Medulla oblongata (tissue), 1 donor: ENCODE measurements at regions not wholly inside any gene's neighbourhood (a gene's known extent, or its start where the extent isn't known, plus 50 kb on each side); places are given as distances from the start of the nearest gene placed in this dataset.

ENCODE experiments used
- DNase-seq: peaks from one replicate; pipeline ENCODE4 v3.0.0-alpha.2; 2015; ENCODE audit errors: extremely low spot score

DNA sequence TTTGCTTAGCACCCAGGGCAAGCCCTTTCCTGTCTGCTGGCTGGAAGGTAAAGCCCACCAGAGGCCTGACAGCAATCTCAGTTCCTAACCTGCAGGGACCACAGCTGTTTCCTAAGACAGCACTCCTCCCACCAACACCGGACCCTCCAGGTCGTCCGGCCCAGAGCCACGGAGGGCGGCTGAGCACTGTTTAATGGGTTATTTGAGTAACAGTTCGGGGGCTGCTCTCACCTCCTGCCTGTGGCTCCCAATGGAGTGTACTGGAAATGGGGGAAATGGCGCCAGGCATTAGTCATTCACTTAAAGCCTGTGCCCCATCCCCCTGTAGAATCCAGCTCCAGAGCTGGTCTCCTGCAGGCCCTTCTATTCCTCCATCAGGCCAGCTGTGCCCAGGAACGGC, 81.6 kb upstream of the ADRA2C start:
- DNase-seq: no peak

DNA sequence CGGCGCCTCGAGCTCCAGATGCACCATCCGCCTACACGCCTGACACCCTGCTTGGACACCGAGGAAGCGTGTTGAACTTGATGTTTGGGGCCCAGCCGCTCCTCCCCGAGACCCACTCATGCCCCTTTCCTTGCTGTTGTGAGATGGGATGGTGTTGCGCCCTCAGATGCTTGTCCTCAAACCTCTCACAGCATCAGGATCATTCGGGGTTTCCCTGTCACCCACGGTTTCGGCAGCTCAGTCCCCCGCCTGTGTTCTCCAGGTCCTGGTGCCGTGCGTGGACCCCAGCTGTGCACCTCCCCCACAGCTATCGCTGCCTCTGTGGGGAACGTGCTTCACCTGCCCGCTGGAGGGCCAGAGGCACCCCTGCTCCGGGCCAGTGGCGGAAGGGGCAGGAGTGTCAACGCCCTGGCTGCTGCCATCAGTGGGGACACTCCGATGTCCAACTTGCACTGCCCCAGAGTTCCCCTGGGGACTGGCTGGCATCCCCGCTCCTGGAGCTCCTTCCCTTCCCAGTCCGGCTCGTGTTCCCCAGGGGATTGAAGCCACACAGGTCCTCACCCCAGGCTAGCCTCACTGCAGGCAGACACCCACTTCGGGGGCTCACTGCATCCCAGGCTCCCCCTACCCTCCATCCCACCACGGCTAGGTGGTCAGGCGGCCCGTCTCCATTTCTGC, 82.3 kb upstream of the ADRA2C start:
- DNase-seq: no peak

DNA sequence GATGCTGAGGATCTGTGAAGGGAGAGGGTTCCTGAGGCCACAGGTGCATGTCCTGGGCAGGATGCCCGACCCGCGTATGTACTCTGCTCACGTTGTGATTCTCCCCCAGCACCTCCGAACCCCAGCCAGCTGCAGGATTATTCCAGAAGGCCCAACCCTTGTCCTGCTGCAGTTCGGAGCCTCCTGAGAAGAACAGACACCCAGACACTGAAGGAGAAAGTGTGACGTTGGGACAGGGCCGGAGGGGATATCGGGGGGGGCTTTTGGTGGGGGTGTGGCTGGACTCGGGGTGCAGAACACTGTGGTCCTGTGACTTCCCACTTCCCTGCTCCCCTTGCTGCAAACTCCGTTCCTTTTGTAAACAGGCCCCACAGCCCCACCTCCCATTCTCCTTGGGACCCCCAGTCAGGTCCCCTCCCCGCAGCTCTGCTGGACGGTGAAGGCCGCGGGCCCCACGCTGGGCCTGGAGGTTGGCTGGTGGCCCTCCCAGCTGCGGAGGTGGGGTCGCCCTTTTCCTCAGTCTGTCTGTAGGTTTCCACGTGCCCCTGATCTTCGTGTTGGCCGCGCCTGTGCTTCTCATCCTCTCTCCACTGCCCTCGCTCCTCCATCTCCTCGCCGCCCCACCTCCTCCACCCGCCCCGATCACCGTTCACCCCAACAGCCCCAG, 83.0 kb upstream of the ADRA2C start:
- no peak for DNase-seq

DNA sequence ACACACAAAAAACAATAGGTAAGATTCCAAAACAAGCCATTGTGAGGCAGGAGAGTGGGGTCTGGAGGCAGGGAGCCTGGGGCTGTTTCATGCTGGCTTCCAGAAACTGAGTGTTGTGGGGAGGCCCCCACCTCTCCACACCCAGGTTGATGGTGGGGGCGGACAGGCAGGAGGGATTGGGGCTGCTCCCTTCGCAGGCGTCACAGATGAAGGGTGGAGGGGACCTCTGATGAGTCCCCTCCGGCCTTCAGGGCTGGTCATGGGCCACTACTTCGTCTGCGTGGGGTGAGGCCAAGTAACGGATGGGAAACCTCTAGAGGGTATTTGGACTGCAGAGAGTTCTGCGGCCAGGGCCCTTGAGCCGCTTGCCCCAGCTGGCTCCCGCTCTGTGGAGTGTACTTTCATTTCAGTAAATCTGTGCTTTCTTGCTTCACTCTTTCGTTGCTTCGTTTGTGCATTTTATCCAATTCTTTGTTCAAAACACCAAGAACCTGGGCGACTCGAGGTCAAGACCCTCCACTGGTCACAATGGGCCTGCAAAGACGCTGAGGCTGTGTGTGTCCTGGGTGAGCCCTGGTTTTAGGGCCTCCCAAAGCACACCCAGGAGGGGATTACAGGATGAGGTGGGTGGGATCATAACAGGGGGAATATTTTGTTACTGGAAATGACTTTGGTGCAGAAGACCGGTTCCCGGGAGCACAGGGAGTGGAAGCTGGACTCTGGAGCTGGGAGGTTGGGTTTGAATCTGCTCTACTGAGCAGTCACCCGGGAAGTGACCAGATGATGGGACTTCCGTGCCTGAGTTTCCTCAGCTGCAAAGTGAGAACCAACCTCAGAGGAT, 83.7 kb upstream of the ADRA2C start:
- no peak for DNase-seq

DNA sequence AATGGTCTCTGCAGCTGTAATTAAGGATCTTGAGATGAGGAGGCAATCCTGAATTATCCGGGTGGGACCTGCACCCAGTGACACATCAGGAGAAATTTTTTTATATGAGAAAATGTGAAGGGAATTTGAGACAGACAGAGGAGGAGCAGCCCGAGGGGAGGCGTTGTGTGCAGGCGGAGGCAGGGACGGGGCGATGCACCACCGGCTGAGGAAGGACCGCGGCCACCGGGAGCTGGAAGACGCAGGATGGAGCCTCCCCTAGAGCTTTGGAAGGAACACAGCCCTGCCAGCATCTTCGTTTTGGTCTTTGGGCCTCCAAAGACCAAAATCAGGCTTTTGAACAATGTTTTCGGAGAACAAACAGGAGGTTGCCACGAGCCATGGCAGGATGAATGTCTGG, 85.0 kb upstream of the ADRA2C start:
- no peak for DNase-seq

DNA sequence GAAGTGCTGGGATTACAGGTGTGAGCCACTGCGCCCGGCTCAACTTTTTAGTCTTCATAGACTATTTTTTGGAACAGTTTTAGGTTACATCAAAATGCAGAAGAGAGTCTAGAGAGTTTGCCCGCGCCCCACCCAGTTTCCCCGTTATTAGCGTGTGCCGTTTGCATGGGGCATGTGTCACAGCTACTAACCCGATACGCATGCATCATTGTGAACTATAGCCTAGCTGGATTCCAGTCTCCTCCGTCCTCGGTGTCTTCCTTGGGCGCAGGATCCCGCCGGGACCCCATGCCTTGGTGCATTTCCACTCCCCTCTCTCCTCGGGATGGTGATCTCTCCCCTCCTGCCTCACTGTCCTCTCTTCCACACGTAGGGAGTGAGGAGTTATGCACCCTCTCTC, 85.5 kb upstream of the ADRA2C start:
- DNase-seq: no peak

DNA sequence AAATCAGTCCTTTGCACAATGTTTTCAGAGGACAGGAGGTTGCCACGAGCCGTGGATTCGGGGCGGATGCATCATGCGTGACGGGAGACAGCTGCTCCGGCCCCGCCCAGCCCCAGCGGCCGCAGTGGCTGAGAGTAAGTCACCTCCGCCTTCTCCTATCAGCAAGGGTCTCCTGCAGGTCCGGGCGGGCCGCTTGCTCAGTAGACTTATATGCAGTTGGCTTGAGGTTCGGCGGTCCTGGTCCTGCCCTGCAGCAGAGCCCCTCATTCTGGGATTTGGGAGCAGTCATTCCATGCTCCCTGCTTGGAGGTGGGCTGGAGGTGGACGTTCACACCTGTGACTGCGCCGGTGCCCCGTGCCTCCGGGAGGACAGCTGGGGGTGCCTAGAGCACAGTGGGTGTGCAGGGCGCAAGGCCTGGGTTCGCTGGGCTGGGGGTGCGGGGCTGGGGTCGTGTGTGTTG, 86.3 kb upstream of the ADRA2C start:
- no peak for DNase-seq

DNA sequence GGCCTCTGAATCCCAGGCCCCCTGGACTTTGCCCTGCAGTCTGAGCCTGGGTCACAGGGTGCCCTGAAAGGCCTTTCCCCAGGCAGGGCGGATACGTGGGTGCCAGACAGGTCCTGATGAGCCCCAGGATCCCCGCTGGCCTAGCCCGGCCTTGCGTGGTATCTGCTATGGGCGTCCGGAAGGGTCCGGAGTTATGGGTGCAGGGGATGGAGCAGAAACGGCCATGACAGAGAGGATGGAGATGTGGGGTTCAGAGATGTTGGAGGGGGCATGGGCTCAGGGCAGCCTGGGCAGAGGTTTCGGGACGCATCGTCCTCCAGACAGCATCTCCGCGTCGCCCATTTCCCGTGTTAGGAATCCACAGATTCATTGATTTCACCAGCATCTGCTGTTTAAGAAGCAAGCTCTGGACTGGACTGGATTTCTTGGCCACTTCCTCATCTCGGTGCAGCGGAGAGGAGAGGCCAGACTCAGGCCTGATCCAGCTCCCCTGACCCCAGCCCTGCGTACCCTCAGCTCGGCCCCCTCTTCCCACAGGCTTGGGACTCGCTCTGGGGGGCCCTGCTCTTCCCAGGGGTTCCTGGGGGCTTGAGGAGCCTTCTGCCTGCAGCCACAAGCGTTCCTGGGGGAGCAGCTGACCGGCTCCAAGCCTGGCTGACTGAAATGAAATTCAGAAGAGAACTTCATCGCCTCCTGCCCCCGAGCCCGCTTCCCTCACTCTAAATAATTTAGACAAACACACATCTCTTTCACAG, 86.9 kb upstream of the ADRA2C start:
- DNase-seq: no peak

DNA sequence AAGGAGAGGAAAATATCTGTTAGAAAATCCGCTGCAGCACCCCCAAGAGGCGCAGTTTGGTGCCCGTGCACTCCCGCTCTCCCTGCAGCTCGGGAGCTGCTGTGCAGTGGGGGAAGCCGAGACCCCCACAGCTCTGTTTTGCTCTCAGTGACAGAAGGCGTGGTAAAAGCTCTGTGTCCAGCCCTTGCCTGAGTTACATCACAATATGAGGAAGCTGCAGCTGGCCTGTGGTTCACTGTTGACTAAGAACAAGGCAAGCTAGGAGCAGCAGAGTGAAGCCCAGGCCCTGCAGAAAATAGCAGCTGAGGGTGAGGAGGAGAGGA, 88.5 kb upstream of the ADRA2C start:
- no peak for DNase-seq

DNA sequence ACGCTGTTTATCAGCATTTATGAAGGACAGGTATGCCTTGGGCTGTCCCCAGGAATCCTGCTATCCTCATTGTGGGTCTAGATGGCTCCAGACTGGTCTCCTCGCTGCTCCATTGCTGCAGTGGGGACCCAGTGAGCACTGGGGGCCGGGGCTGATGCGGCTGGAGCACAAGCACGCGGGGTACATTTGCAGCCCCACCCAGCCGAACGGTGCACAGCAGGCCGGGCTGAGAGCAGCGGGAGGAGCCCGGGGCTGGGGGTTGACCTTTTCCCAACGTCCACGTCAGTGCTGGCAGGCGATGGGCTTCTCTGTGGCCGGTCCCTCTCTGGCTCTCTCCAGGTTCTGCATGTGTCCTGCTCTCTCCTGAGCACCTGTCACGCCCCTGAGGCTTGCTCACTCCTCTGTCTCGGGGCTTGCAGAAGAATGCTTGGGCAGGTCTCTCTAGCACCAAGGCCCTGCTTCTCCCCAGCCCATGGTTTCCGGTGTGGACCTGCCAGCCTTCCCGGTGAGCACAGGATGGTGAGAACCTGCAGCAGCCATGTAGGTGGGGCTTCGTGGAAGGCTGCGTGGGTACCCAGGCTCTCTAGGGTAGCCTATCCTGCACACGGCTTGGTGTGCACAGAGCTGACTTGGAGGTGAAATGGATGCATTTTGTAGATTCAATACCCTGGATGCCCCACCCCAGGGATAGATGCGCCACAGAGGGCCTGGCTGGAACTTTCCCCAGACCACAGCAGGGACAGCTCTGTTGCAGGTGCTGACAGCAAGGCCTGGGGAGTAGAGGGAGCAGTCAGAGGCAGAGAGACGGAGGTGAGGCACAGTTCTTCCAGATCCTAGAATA, 89.1 kb upstream of the ADRA2C start:
- DNase-seq: no peak

DNA sequence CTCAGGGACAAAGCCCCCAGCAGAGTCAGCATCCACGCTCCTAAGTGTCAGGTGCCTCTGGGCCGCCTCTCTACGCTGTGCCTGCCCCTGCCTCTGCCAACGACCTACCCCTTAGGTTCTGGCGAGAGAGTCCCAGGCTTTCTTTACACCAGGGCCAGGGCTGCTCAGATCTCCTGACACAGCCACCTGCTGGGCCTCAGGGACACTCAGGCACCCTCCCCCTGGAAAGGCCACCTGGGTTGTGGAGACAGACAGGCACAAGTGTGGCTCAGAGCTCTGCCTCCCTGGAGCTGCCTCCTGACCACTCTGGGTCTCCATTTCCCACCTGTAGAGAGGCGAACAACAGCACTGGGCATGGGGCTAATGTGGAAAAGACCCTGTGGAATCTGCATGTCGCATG, 90.0 kb upstream of the ADRA2C start:
- no peak for DNase-seq

DNA sequence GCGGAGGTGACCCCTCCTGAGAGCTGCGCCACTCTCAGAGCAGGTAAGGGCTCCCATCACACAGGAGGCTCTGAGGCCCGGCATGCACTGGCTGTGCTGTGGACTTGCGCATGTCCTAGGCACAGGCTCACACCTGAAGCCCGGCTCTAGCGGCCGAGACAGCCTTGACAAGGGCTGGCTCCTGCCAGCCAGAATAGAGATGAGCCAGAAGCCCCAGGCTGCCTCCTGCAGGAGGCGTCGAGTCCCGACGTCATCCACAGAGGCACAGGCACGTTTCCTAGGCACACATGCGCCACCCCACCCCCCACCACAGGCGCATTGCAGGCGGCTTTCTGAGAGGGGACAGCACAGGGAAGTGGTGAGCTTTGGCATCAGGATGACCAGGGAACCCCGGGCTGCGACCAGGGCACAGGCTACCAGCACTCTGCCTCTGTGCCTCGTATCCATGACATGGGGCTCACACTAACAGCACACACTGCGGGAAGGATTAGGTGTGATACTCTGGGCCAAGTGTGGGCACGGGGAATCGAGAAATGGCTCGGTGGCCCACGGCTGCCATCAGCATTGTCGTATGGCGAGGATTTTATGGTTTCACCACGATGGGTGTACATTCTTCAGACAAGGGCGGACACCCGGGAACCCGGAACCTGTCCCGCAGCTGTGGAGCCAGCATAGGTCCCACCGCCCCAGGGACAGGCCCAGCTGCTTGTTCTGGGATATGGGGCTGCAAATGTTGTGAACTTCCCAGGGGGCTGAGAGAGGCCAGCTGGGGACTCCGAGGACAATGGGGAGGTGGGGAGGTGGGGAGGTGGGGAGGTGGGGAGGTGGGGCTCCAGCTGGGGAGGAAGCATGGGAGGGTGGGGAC, 90.7 kb upstream of the ADRA2C start:
- no peak for DNase-seq

DNA sequence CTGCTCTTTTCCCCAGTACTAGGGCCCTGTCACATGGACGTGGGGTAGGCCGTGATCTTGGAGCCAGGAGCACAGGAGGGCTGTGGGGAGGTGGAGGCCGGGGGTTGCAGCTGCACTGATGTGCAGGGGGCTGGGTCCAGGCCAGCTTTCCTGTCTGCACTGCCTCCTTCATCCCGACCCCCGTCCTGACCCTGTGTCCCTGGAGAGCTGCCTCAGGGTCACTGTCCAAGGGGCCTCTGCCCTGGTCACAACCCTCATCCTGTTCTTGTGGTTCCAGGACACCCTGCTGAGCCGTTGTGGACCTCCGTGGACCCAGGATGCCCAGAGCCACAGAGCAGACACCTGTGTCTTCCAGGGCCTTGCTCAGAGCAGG, 91.7 kb upstream of the ADRA2C start:
- no peak for DNase-seq

DNA sequence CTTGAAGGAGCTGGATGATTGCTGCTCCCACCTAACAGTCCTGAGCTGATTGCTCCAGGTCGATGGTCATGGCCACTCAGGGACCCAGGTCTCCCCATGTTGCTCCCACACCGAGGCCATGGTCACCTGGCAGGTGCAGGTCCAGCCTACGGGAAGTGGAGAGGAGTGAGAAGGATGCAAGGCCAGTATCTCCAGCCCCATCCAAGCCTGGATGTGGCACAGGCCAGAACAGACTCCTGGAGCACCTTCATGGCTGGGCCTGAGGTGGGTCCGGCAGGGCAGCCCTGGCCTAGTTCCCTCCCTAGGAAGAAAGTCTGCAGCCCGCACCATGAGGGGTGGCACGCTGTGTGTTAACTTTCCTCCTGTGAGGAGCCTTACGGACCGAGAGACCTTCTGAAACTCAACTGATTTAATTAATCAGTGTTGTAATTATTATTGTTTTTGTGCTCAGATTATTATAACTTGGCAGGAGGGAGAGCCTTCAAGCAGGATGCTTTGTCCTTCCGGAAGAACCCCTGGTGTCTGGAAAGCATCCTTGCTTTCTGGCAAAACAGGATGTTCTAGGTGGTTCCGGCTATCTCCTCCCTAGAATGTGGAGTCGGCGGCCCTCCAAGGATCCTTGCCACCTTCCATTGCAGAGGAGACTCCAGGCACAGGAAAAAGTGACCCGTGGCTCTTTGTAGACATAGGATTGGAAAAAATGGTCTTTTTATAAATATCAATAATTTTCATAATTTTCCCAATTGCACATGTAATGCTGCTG, 92.3 kb upstream of the ADRA2C start:
- no peak for DNase-seq

DNA sequence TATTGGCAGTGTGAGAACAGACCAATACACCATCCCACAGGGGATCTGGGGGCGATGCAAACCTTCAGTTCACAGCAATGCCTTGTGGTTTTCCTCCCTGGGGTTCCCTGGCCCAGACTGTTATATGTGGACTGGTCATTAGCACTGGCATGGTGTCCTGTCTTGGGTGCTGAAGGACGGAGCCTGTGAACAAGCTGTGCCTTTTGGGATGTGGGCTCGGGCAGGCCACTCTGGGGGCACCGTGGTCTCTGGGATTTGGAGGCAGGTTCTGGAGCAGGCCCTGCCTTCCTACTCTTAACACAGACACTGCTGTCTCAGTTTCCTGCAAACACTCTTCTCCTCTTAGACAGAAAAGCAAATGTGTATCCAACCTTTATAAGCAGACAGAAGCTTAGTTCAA, 93.0 kb upstream of the ADRA2C start:
- DNase-seq: no peak

DNA sequence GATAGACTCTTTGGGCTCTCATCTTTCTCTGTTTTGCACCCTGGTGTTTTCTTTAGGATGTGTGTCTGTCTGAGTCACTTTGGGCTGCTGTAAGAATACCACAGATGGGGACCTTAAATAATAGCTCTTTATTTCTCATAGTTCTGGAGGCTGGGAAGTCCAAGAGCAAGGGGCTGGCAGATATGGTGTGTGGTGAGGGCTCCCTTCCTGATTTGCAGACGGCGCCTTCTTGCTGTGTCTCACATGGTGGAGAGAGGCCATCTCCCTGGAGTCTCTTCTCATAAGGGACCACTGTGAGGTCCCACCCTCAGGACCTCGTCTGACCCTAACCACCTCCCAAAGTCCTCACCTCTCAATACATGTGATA, 93.7 kb upstream of the ADRA2C start:
- no peak for DNase-seq

DNA sequence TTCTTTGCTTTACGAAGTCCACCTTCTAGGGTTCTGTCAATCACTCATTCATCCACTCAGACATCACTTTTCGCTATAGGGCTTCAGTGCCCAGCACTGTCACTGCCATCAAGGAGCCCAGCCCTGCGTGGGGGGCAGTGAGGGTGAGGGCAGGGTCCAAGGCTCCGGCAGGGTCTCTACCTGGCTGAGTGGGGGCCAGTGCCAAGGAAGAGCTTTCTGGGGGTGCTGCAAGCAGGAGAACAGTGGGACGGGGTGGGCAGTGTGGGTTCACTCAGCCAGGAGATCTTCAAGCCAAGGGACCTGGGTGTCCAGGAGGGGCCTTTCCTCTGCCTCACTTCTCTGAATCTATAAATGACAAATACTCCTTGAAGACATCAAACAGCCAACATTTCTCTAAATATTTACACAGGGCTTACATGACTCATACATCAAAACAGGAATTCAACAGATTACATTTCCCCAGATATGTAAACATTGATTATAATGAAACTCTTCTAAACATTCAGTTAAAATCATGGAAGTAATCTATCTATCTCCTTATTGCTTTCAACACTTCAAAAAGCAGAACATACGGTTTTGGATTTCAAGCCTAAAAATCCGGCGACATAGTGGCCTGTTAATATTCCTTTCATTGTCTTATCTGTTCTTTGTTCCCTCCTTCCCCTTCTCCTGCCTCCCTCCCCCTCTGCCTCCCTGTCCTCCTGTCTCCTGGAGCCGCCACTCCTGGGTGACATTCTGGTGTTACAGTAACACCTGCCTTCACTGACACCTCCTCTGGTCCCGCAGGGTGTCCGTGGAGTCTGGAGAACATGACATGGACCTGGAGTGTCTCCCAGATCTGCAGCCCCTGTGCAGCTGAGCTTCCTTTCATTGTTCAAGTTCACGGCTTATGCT, 94.4 kb upstream of the ADRA2C start:
- DNase-seq: no peak
